B cell (primary cell): ENCODE measurements at regions not wholly inside any gene's neighbourhood (a gene's known extent, or its start where the extent isn't known, plus 50 kb on each side); places are given as distances from the start of the nearest gene placed in this dataset.
"Not testable (repeated sequence)": the region's sequence is repeated elsewhere in the genome, so short reads cannot be mapped to it uniquely, and the experiment has no call there.

Experiments used
- CTCF ChIP-seq: fragments of 200-600 bp; IDR thresholded peaks from one replicate; pipeline ENCODE4 v1.8.0; 2022; ENCODE audit warnings: antibody characterized with exemption, mild to moderate bottlenecking
- EZH2 ChIP-seq: IDR thresholded peaks from 2 replicates; pipeline ENCODE4 v1.6.1; 2012; ENCODE audit warnings: borderline replicate concordance, low read depth, mild to moderate bottlenecking, moderate library complexity, low read length; ENCODE audit not compliant: insufficient read depth, poor library complexity, severe bottlenecking

GRCh38 chr1:221966888-221967287, 225.0 kb upstream of the DUSP10 start:
- TF ChIP-seq CTCF, EZH2: not testable (repeated sequence)
